ENCODE measurements at regions not wholly inside any gene's neighbourhood (a gene's known extent, or its start where the extent isn't known, plus 50 kb on each side); places are given as distances from the start of the nearest gene placed in this dataset.

DNA sequence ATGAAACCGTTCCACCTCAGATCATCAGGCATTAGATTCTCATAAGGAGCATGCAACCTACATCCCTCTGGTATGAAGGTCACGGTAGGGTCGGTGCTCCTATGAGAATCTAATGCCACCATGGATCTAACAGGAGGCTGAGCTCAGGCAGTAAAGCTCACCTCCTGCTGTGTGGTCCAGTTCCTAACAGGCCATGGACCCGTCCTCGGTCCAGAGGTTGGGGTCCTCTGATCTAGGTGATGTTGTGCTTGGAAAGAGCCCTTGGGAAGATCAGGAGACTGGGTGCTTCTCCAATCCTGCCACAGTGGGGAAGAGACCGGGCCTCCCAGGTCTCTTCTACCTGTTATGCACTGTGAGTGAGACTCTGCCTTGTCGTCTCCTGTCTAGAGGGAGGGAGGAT is 104.6 kb downstream of the ACKR3 start:
- peaks cover 5% of the 10 kb centered on the region for H3K36me3 Mint-ChIP-seq (ENCODE audit: low read depth)
- no peak overlapping the region for H3K4me3 Mint-ChIP-seq
- DNase-seq, result no peak
- peaks cover 24% of the 10 kb centered on the region for H3K27me3 Mint-ChIP-seq (ENCODE audit: insufficient read depth)
- peaks cover 11% of the 10 kb centered on the region for H3K4me1 Mint-ChIP-seq (ENCODE audit: low read depth)
- peaks cover 27% of the 10 kb centered on the region for H3K9me3 Mint-ChIP-seq
- TF ChIP-seq, protein P1, sequence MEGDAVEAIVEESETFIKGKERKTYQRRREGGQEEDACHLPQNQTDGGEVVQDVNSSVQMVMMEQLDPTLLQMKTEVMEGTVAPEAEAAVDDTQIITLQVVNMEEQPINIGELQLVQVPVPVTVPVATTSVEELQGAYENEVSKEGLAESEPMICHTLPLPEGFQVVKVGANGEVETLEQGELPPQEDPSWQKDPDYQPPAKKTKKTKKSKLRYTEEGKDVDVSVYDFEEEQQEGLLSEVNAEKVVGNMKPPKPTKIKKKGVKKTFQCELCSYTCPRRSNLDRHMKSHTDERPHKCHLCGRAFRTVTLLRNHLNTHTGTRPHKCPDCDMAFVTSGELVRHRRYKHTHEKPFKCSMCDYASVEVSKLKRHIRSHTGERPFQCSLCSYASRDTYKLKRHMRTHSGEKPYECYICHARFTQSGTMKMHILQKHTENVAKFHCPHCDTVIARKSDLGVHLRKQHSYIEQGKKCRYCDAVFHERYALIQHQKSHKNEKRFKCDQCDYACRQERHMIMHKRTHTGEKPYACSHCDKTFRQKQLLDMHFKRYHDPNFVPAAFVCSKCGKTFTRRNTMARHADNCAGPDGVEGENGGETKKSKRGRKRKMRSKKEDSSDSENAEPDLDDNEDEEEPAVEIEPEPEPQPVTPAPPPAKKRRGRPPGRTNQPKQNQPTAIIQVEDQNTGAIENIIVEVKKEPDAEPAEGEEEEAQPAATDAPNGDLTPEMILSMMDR (IDR thresholded peaks at IDR 0.05), result no peak
- H3K27ac Mint-ChIP-seq, result no peak overlapping the region

DNA sequence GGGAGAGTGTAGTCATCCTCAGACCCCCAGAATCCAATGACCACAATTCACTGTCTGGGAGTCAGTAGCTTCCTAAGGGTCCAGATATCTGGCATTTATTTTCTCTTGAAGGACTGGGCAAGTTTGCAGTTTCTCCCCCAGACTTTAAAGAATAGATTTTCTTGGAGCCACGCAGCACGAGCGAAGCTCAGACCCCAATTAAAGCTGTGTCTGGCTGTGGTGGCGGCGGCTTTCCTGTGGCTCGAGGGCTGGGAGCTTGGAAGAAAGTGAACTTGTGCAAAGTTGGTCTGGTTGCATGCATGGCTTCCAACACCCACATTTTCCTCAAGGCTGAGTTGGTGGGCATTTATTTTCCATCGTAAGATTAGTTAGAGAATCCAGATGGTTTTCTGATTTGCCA is 105.0 kb downstream of the ACKR3 start:
- H3K4me1 Mint-ChIP-seq (ENCODE audit: low read depth), result peaks cover 16% of the 10 kb centered on the region
- H3K27me3 Mint-ChIP-seq (ENCODE audit: insufficient read depth), result peaks cover 24% of the 10 kb centered on the region
- no peak for DNase-seq
- TF ChIP-seq, protein P1 (IDR thresholded peaks at IDR 0.05), result no peak
- peaks cover 23% of the 10 kb centered on the region for H3K9me3 Mint-ChIP-seq
- peaks cover 5% of the 10 kb centered on the region for H3K36me3 Mint-ChIP-seq (ENCODE audit: low read depth)
- no peak overlapping the region for H3K27ac Mint-ChIP-seq
- no peak overlapping the region for H3K4me3 Mint-ChIP-seq

DNA sequence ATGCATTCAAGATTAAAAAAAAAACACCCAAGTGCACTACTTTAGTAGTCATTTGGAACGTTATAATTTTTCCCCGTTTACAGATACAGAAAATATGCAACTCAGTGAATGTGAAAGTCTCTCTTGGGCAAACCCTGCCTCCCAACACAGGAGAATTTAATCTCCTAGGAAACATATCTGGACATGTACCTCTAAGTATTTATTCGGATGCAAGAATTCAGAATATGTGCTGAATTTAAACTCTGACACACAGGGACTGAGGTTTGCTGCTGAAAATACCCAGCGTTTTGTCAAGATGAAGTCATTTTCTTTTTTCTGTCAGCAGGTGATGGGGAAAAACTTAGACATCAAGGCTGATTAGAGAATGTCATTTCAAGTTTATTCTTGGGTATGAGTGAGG is 105.4 kb downstream of the ACKR3 start:
- no peak overlapping the region for H3K27ac Mint-ChIP-seq
- no peak overlapping the region for H3K4me3 Mint-ChIP-seq
- H3K4me1 Mint-ChIP-seq (ENCODE audit: low read depth), result peaks cover 20% of the 10 kb centered on the region
- H3K9me3 Mint-ChIP-seq, result peaks cover 19% of the 10 kb centered on the region
- peak; percentile 30 for DNase-seq
- peaks cover 23% of the 10 kb centered on the region for H3K27me3 Mint-ChIP-seq (ENCODE audit: insufficient read depth)
- TF ChIP-seq, protein P1 (IDR thresholded peaks at IDR 0.05), result no peak
- peaks cover 5% of the 10 kb centered on the region for H3K36me3 Mint-ChIP-seq (ENCODE audit: low read depth)

DNA sequence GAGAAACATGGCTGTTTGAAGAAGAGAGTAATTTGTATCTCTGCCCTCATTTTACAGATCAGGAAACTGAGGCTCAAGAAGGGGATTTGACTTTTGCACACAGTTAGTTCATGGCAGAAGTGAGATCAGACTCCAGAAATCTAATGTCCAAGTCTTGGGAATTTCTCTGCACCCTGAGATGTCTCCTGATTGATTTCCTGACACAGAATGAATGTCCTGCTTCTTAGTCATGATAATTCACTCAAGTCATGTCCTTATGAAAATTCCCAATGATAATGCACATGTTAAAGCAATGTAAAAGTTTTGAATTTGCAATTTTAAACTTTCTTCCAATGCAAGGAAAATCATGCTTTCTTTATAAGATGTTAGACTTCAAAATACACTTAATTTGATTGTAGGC is 105.9 kb downstream of the ACKR3 start:
- TF ChIP-seq, protein P1 (IDR thresholded peaks at IDR 0.05), result no peak
- Mint-ChIP-seq H3K4me3 (no peak overlapping the region), H3K27ac (no peak overlapping the region), H3K36me3 (ENCODE audit: low read depth) (peaks cover 5% of the 10 kb centered on the region), H3K4me1 (ENCODE audit: low read depth) (peaks cover 24% of the 10 kb centered on the region), H3K27me3 (ENCODE audit: insufficient read depth) (peaks cover 22% of the 10 kb centered on the region), H3K9me3 (peaks cover 15% of the 10 kb centered on the region)
- DNase-seq, result no peak

DNA sequence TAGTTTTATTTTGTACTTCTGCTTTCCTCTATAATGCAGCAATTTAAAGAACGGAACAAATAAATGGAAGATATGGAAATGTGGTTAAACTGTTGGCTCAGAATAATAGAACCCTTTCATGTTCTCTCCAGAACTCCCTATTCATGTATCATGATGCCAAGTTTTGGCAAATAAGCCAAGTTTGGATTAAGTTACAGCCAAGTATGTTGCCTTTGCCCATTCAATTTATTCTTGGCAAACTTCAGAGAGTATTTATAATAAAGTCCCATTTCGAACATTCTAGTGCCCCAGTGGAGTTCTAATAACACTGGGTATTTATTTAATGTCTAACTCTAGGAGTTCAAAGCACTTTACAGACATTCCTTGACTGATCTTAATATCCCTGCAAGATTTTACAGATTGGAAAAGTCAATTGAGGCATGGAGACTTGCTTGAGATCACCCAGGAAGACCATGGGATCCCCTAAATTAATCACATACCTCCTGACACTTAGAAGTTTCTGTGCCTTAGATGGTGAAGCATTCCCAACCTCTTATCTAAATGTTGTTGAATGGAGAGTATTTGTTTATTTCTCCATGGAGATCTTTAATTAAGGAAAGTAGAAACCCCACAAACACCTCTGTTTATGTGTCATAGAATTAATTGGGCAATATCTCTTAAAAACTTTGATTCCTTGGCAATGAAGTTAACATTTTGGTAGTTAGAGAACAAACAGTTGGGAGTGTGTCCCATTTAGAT is 106.7 kb downstream of the ACKR3 start:
- Mint-ChIP-seq H3K4me3 (no peak overlapping the region), H3K36me3 (ENCODE audit: low read depth) (peaks cover 5% of the 10 kb centered on the region), H3K9me3 (peaks cover 7% of the 10 kb centered on the region), H3K27ac (no peak overlapping the region), H3K27me3 (ENCODE audit: insufficient read depth) (peaks cover 21% of the 10 kb centered on the region), H3K4me1 (ENCODE audit: low read depth) (peaks cover 28% of the 10 kb centered on the region)
- TF ChIP-seq, protein P1 (IDR thresholded peaks at IDR 0.05), result no peak
- no peak for DNase-seq

Data from HFFc6 (cell line).